Endodermal cell (in vitro differentiated cells): ENCODE measurements at regions not wholly inside any gene's neighbourhood (a gene's known extent, or its start where the extent isn't known, plus 50 kb on each side); places are given as distances from the start of the nearest gene placed in this dataset.

Experiments used
- DNase-seq: peaks from one replicate; pipeline ENCODE4 v3.0.0-alpha.2; 2017
- H3K27ac ChIP-seq: 2 replicates; pipeline ENCODE4 v1.5.1; 2013; ENCODE audit warnings: mild to moderate bottlenecking, low read depth, low read length, moderate library complexity
- H3K27me3 ChIP-seq: 2 replicates; pipeline ENCODE4 v1.6.1; 2013; ENCODE audit warnings: mild to moderate bottlenecking, low read length, moderate library complexity; ENCODE audit not compliant: insufficient read depth, control insufficient read depth, poor library complexity, severe bottlenecking
- H3K36me3 ChIP-seq: 2 replicates; pipeline ENCODE4 v1.7.0; 2013; ENCODE audit warnings: mild to moderate bottlenecking, low read length, moderate library complexity; ENCODE audit not compliant: control insufficient read depth, insufficient read depth
- H3K4me1 ChIP-seq: one replicate; pipeline ENCODE4 v1.7.0; 2013; ENCODE audit warnings: low read length; ENCODE audit not compliant: control insufficient read depth, insufficient read depth
- H3K4me3 ChIP-seq: 2 replicates; pipeline ENCODE4 v1.5.1; 2013; ENCODE audit warnings: mild to moderate bottlenecking, low read length, moderate library complexity
- H3K9ac ChIP-seq: 2 replicates; pipeline ENCODE4 v1.6.1; 2013; ENCODE audit warnings: mild to moderate bottlenecking, low read length, moderate library complexity; ENCODE audit not compliant: poor library complexity, severe bottlenecking; ENCODE audit errors: extremely low read depth
- H3K9me3 ChIP-seq: 2 replicates; pipeline ENCODE4 v1.6.1; 2013; ENCODE audit warnings: mild to moderate bottlenecking, low read length, moderate library complexity; ENCODE audit not compliant: control insufficient read depth
- H3K27ac Mint-ChIP-seq: 2 replicates; pipeline ENCODE4 v1.8.0; 2020; ENCODE audit warnings: mixed read lengths
- H3K27me3 Mint-ChIP-seq: 2 replicates; pipeline ENCODE4 v1.8.0; 2021; ENCODE audit warnings: mild to moderate bottlenecking, mixed read lengths; ENCODE audit not compliant: insufficient read depth
- H3K36me3 Mint-ChIP-seq: 2 replicates; pipeline ENCODE4 v1.8.0; 2020; ENCODE audit warnings: low read depth, mixed read lengths
- H3K4me1 Mint-ChIP-seq: 2 replicates; pipeline ENCODE4 v1.8.0; 2020; ENCODE audit warnings: mixed read lengths
- H3K4me3 Mint-ChIP-seq: 2 replicates; pipeline ENCODE4 v1.8.0; 2020; ENCODE audit warnings: mild to moderate bottlenecking, moderate library complexity, mixed read lengths
- H3K9me3 Mint-ChIP-seq: 2 replicates; pipeline ENCODE4 v1.8.0; 2020; ENCODE audit warnings: mild to moderate bottlenecking, mixed read lengths
- WGBS, 2 experiments: methylation state at CpG; one replicate each; pipeline versions ENCODE4 v1.1.5 to v1.1.7; 2013; ENCODE audit warnings: missing lambda C conversion rate in 2 of 2, mixed read lengths in 1 of 2; ENCODE audit not compliant: insufficient coverage in 1 of 2, insufficient read length in 1 of 2; 5-methylcytosine and 5-hydroxymethylcytosine counted together
- TF ChIP-seq, protein P1 (sequence below): fragments of 200-600 bp; sonication (generic); conservative IDR thresholded peaks from 2 replicates; pipeline ENCODE4 v1.5.0; 2021; ENCODE audit warnings: antibody characterized with exemption, mild to moderate bottlenecking

DNA sequence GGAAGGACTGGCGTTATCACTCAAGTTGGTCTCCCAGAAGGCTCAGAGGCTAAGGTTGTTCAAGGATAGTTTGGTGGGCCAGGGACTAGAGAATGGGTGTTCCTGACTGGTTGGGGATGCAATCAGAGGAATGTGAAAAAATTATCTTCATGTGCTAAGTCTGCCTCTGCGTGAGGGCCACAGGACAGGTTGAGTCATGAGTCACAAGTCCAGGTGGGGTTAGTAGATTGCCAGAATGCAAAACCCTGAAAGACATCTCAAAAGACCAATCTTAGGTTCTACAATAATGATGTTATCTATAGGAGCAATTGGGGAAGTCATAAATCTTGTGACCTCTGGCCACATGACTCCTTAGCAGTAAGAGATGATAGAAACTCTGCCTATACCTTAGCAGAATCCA lies 220.1 kb upstream of the EEA1 start:
- peaks cover 6% of the 10 kb centered on the region for H3K9me3 ChIP-seq
- Mint-ChIP-seq H3K9me3 (no peaks in the 10 kb centered on the region), H3K27me3 (peaks cover 13% of the 10 kb centered on the region), H3K4me3 (no peak overlapping the region), H3K36me3 (no peaks in the 10 kb centered on the region), H3K27ac (no peak overlapping the region), H3K4me1 (peaks cover 2% of the 10 kb centered on the region)
- no peaks in the 10 kb centered on the region for H3K36me3 ChIP-seq
- TF ChIP-seq, protein P1, sequence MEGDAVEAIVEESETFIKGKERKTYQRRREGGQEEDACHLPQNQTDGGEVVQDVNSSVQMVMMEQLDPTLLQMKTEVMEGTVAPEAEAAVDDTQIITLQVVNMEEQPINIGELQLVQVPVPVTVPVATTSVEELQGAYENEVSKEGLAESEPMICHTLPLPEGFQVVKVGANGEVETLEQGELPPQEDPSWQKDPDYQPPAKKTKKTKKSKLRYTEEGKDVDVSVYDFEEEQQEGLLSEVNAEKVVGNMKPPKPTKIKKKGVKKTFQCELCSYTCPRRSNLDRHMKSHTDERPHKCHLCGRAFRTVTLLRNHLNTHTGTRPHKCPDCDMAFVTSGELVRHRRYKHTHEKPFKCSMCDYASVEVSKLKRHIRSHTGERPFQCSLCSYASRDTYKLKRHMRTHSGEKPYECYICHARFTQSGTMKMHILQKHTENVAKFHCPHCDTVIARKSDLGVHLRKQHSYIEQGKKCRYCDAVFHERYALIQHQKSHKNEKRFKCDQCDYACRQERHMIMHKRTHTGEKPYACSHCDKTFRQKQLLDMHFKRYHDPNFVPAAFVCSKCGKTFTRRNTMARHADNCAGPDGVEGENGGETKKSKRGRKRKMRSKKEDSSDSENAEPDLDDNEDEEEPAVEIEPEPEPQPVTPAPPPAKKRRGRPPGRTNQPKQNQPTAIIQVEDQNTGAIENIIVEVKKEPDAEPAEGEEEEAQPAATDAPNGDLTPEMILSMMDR, result no peak
- H3K4me3 ChIP-seq, result no peak overlapping the region
- H3K27ac ChIP-seq, result no peak overlapping the region
- 96 to 100% methylated on average over 2 of the region's 2 CpGs for WGBS, 2 experiments
- no peak for DNase-seq
- no peaks in the 10 kb centered on the region for H3K4me1 ChIP-seq
- no peak overlapping the region for H3K9ac ChIP-seq
- H3K27me3 ChIP-seq, result no peaks in the 10 kb centered on the region

GRCh38 chr12:93151079-93151762 lies 222.1 kb upstream of the EEA1 start:
- no peaks in the 10 kb centered on the region for H3K36me3 ChIP-seq
- Mint-ChIP-seq H3K27me3 (peaks cover 9% of the 10 kb centered on the region), H3K27ac (no peak overlapping the region), H3K9me3 (peaks cover 2% of the 10 kb centered on the region), H3K4me1 (peaks cover 8% of the 10 kb centered on the region), H3K4me3 (no peak overlapping the region), H3K36me3 (no peaks in the 10 kb centered on the region)
- H3K27me3 ChIP-seq, result no peaks in the 10 kb centered on the region
- H3K9ac ChIP-seq, result no peak overlapping the region
- H3K4me1 ChIP-seq, result no peaks in the 10 kb centered on the region
- DNase-seq, result no peak
- no peak overlapping the region for H3K27ac ChIP-seq
- H3K4me3 ChIP-seq, result no peak overlapping the region
- 96 to 98% methylated on average over 4 to 5 of the region's 5 CpGs for WGBS, 2 experiments
- H3K9me3 ChIP-seq, result peaks cover 6% of the 10 kb centered on the region
- TF ChIP-seq, protein P1, result no peak

- TF ChIP-seq, protein P1, result no peak
Observed at GRCh38 chr12:93152617-93153016, 223.5 kb upstream of the EEA1 start.

More at GRCh38 chr12:93152617-93153016, 223.5 kb upstream of the EEA1 start:
- H3K27ac Mint-ChIP-seq, result no peak overlapping the region
- H3K4me1 Mint-ChIP-seq, result peaks cover 9% of the 10 kb centered on the region
- no peak overlapping the region for H3K4me3 ChIP-seq
- no peaks in the 10 kb centered on the region for H3K36me3 Mint-ChIP-seq
- no peaks in the 10 kb centered on the region for H3K36me3 ChIP-seq
- H3K27ac ChIP-seq, result no peak overlapping the region
- no peaks in the 10 kb centered on the region for H3K27me3 ChIP-seq
- no peak overlapping the region for H3K4me3 Mint-ChIP-seq
- H3K9ac ChIP-seq, result no peak overlapping the region
- peaks cover 10% of the 10 kb centered on the region for H3K9me3 Mint-ChIP-seq
- no peak for DNase-seq
- 93 to 100% methylated on average over 2 of the region's 2 CpGs for WGBS, 2 experiments
- H3K4me1 ChIP-seq, result no peaks in the 10 kb centered on the region
- peaks cover 12% of the 10 kb centered on the region for H3K9me3 ChIP-seq
- H3K27me3 Mint-ChIP-seq, result peaks cover 6% of the 10 kb centered on the region
